T follicular helper cell (primary cell): ENCODE measurements at regions not wholly inside any gene's neighbourhood (a gene's known extent, or its start where the extent isn't known, plus 50 kb on each side); places are given as distances from the start of the nearest gene placed in this dataset.
"Not testable (repeated sequence)": the region's sequence is repeated elsewhere in the genome, so short reads cannot be mapped to it uniquely, and the experiment has no call there.

Experiments
- DNase-seq: peaks from one replicate; pipeline ENCODE4 v3.0.0-alpha.2; 2020; ENCODE audit warnings: low read depth

DNA sequence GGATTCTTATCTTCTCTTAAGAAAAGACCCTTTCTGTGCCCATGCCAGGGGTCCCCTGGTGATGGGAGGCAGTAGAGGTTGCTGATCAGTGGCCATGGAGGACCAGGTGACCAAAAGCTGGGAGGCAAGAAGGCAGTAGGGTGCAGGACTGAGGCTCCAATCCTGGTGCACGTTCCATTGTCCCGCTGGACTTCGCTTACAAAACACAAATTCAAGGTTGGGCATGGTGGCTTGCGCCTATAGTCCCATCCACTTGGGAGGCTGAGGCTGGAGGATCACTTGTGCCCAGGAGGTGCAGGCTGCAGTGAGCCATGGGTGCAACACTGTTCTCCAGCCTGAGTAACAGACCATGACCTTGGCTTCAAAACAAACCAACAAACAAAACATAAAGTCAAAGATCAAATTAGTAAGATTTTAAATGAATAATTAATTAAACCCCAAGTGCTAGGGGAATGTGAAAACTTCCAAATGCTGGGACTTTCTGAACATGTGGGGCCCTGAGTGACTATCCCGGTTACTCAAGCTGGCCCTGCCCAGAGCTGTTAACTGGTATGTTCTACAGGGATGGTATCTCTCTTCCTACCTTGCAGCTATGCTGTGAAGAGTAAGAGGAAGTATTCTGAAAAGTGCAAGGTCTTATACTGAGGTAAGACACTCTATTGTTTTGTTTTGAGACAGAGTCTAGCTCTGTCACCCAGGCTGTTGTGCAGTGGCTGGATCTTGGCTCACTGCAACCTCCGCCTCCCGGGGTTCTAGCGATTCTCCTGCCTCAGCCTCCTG, 97.6 kb downstream of the LYZL2 start:
- DNase-seq = no peak

- peak; percentile 54 for DNase-seq
These were observed 95.5 kb downstream of the MAP3K8 start for GRCh38 chr10:30529373-30529998.

GRCh38 chr10:30528429-30528786, 94.4 kb downstream of the MAP3K8 start:
- no peak for DNase-seq

DNA sequence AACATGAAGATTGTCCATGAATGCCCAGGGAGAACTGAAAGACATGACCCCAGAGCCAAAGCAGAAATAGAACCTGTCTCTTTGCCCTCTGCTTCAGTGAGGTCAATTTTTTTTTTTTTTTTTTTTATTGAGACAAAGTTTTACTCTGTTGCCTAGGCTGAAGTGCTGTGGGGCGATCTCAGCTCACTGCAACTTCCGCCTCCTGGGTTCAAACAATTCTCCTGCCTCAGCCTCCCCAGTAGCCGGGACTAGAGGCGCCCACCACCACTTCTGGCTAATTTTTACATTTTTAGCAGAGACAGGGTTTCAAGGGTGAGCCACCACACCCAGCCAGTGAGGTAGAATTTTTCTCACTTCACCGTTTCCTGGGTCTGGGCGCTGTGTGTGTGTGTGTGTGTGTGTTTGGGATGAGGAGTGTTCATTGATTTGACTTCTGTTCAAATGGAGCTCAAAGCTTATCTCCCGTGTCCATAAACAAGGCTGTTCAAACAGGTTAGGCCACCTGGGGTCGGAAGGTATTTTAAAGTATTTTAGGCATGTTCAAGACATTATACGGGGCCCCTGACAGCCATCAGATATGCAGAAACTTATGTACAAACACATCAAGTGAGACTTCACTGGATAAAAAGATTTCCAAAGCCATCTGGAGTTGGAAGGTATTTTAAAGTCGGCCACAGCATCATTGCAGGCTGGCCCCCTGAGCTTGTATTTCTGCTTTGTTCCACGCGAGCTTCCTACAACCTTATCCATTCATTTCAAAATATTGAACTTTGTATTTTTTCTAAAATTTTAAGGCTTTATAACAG, 93.8 kb downstream of the MAP3K8 start:
- no peak for DNase-seq

DNA sequence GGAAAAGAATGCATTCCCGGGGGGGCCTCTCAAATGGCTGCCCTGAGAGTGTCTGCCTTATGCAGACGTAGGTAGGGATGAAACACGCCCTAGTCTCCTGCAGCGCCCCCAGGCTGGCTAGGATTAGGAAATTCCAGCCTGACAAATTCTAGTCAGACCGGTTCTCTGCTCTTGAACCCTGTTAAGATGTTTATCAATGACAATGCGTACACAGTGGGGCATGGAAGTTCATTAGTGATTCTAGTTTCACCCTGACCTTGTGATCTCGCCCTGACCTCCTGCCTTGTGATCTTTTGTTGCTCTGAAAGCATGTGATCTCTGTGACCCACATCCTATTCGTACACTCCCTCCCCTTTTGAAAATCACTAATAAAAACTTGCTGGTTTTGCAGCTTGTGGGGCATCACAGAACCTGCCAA, 88.7 kb downstream of the MAP3K8 start:
- not testable (repeated sequence) for DNase-seq

DNA sequence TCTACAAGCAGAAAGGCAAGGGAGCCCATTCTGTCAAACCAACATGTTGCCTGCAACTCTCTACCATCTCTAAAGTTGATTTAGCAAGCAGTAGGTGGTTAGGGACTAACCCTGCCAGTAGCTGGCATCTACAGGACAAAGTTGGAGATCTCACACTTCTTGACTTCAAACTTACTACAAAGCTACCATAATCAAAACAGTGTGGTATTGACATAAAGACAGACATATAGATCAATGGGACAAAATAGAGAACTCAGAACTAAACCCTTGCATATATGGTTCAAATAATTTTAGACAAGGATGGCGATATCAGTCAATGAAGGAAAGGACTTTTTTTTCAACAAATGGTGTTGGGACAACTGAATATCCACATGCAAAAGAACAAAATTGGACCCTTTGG, 84.9 kb downstream of the MAP3K8 start:
- DNase-seq = no peak
